HUES48 (cell line): ENCODE measurements at regions not wholly inside any gene's neighbourhood (a gene's known extent, or its start where the extent isn't known, plus 50 kb on each side); places are given as distances from the start of the nearest gene placed in this dataset.

Experiments used
- H3K27ac ChIP-seq: one replicate; pipeline ENCODE4 v1.7.0; 2013; ENCODE audit warnings: low read depth, low read length, inconsistent platforms
- H3K27me3 ChIP-seq: 2 replicates; pipeline ENCODE4 v1.6.1; 2013; ENCODE audit warnings: mild to moderate bottlenecking, low read length; ENCODE audit not compliant: control insufficient read depth, insufficient read depth
- H3K36me3 ChIP-seq: 2 replicates; pipeline ENCODE4 v1.6.1; 2013; ENCODE audit warnings: low read length; ENCODE audit not compliant: control insufficient read depth, insufficient read depth
- H3K4me1 ChIP-seq: 2 replicates; pipeline ENCODE4 v1.6.1; 2013; ENCODE audit warnings: mild to moderate bottlenecking, low read length; ENCODE audit not compliant: control insufficient read depth, insufficient read depth
- H3K4me3 ChIP-seq: 2 replicates; pipeline ENCODE4 v1.5.1; 2013; ENCODE audit warnings: mild to moderate bottlenecking, low read depth, low read length
- H3K9ac ChIP-seq: 2 replicates; pipeline ENCODE4 v1.6.1; 2013; ENCODE audit warnings: mild to moderate bottlenecking, low read depth, low read length, moderate library complexity
- H3K9me3 ChIP-seq: 2 replicates; pipeline ENCODE4 v1.6.1; 2013; ENCODE audit warnings: low read length; ENCODE audit not compliant: control insufficient read depth, insufficient read depth

DNA sequence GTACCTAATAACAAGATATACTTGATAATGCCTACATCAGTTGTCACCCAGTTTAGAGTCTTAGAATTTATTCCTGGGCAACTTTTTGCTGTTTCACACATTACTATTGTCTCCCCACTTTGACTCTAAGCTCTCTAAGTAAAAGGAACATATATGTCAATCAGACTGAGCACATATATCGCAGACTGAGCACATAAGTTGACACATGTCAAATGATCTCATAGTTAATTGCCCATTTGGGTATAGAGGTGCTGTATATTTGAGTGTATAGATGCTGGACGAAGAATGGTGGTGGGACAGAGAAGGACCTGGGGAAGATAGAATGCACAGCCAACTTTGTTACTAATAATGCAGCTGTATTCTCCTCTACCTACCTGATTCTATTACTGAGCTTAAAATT, 746.0 kb upstream of the CDH2 start:
- Histone ChIP-seq H3K9ac (no peak overlapping the region), H3K4me3 (no peak overlapping the region), H3K27me3 (no peaks in the 10 kb centered on the region), H3K4me1 (no peaks in the 10 kb centered on the region), H3K27ac (no peak overlapping the region), H3K36me3 (no peaks in the 10 kb centered on the region), H3K9me3 (no peaks in the 10 kb centered on the region)

DNA sequence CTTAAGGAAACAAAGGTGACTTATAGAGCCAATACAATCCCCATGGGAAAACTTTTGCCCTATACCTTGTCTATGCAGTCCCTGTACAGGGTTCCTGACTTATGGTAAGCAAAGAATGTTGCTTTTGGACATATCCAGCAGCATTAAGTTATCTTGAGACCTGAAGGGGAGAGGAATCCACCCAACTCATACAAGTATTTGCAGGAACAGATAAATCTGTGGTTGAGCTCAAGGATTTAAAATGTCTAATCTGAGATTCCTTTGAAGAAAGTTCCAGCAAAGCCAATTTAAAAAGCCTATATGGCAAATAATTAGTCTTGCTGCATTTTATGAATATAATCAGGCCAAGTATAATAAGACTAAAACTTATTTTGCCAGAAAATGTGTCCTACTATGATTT, 739.5 kb upstream of the CDH2 start:
- no peaks in the 10 kb centered on the region for H3K9me3 ChIP-seq
- no peaks in the 10 kb centered on the region for H3K36me3 ChIP-seq
- no peaks in the 10 kb centered on the region for H3K27me3 ChIP-seq
- peaks cover 6% of the 10 kb centered on the region; the same call in 1 of the 2 replicates for H3K4me1 ChIP-seq
- no peak overlapping the region for H3K27ac ChIP-seq
- no peak overlapping the region for H3K9ac ChIP-seq
- H3K4me3 ChIP-seq, result no peak overlapping the region

DNA sequence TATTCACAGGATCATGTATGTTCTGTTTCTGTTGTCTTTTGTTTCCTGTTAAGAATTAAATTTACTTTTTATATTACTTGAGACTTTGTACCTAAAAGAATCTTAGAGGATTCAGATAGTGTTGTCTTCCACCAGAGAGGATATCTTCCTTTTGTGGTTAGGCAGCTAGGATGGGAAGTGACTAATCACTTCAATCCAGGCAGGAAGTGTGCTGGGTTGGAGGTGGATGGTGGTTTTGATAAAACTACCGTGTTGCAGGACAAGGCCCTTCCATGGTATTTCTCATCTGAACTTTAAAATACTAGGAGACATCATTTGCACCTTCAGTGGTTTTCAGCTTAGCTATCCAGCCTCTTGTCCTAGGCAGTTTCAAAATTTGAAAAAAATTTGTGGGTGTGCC, 728.6 kb upstream of the CDH2 start:
- Histone ChIP-seq H3K9ac (no peak overlapping the region), H3K4me1 (peaks cover 10% of the 10 kb centered on the region), H3K27ac (no peak overlapping the region), H3K9me3 (no peaks in the 10 kb centered on the region), H3K36me3 (no peaks in the 10 kb centered on the region), H3K27me3 (no peaks in the 10 kb centered on the region), H3K4me3 (no peak overlapping the region)

DNA sequence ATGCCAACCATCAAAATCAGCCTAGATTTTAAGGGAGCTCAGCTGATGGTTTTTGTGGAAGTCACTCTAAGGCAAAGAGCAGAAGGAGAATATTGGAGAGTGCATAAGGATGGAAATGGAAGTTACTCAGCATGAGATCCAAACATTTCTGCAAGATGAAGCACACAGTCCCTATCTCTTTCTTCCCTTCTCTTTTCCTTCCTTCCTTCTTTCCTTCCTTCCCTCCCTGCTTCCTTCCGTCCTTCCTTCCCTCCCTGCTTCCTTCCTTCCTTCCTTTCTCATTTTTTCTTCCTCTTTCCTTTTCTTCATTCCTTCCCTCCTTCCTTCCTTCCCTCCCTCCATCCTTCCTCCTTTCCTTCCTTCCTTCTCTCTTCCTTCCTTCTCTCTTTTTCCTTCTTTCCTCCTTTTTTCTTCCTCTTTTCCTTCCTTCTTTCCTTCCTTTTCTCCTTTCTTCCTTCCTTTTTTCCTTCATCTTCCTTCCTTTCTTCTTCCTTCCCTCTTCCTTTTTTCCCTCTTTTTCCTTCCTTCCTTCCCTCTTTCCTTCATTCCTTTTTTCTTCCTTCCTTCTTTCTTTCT, 727.9 kb upstream of the CDH2 start:
- Histone ChIP-seq H3K36me3 (no peaks in the 10 kb centered on the region), H3K27ac (no peak overlapping the region), H3K27me3 (no peaks in the 10 kb centered on the region), H3K9me3 (no peaks in the 10 kb centered on the region), H3K4me3 (no peak overlapping the region), H3K9ac (no peak overlapping the region), H3K4me1 (peaks cover 10% of the 10 kb centered on the region)

DNA sequence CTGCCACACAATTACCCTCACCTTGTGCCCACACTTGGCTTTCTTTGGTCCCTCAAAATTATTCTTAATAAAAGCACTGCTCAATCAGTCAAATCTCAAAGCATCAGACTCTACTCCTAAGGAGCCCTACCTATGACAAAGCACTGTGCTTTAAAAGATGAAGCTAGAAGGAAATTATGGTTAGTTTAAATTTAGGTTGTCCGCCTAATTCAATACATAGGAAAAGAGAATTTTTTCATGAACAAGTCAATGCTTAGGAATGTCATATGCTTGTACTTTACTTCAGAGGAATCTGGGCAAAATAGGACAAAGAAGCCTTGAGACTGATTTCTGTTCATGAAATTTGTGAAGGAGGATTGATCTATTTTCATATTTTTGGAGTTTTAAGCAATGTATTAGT, 726.4 kb upstream of the CDH2 start:
- H3K9ac ChIP-seq, result no peak overlapping the region
- H3K4me3 ChIP-seq, result no peak overlapping the region
- no peaks in the 10 kb centered on the region for H3K36me3 ChIP-seq
- H3K9me3 ChIP-seq, result no peaks in the 10 kb centered on the region
- no peak overlapping the region for H3K27ac ChIP-seq
- H3K27me3 ChIP-seq, result no peaks in the 10 kb centered on the region
- H3K4me1 ChIP-seq, result no peaks in the 10 kb centered on the region

DNA sequence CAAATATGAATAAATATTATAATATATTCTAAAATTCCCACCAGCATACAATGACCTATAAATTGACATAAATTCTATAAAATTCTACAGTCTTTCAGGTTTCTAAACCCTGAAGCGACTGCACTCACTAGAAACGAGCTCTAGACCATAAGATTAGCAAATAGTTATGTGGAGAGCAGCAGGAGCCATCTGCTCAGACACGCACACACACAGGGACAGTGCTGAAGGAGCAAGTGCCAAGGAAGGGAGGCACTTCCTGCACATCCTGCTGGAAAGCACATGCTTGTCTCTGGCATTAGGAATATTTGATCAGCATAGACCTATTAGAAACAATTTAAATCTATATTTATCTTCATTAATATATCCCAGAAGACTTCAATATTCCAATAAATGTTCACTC, 713.9 kb upstream of the CDH2 start:
- Histone ChIP-seq H3K4me3 (no peak overlapping the region), H3K9me3 (no peaks in the 10 kb centered on the region), H3K36me3 (no peaks in the 10 kb centered on the region), H3K4me1 (no peaks in the 10 kb centered on the region), H3K27me3 (no peaks in the 10 kb centered on the region), H3K9ac (no peak overlapping the region), H3K27ac (no peak overlapping the region)

DNA sequence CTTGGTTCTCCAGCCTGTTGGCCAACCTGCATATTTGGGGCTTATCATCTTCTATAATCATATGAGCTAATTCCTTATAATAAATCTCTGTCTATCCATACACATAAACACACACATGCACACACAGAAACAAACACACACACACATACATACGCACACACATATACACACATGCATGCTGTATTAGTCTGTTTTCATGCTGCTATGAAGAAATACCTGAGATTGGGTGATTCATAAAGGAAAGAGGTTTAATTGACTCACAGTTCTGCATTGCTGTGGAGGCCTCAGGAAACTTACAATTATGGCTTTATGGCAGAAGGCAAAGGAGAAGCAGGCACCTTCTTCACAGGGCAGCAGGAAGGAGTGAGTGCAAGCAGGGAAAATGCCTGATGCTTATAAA, 707.4 kb upstream of the CDH2 start:
- Histone ChIP-seq H3K9me3 (no peaks in the 10 kb centered on the region), H3K4me1 (no peaks in the 10 kb centered on the region), H3K36me3 (no peaks in the 10 kb centered on the region), H3K9ac (no peak overlapping the region), H3K27ac (no peak overlapping the region), H3K4me3 (no peak overlapping the region), H3K27me3 (no peaks in the 10 kb centered on the region)

DNA sequence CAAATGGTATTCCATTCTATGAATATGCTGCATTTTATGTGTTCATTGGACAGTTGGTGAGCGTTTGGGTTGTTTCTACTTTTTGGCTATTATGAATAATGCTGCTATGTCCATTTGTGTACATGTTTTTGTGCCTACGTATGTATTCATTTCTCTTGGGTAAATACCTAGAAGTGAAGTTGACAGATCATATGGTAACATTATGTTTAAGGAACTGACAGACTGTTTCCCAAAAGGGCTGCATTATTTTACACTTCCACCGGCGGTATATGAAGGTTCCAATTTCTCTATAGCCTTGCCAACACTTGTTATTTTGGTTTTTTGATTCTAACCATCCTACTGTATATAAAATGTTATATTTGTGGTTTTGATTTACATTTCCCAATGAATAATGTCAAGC, 703.9 kb upstream of the CDH2 start:
- no peaks in the 10 kb centered on the region for H3K4me1 ChIP-seq

DNA sequence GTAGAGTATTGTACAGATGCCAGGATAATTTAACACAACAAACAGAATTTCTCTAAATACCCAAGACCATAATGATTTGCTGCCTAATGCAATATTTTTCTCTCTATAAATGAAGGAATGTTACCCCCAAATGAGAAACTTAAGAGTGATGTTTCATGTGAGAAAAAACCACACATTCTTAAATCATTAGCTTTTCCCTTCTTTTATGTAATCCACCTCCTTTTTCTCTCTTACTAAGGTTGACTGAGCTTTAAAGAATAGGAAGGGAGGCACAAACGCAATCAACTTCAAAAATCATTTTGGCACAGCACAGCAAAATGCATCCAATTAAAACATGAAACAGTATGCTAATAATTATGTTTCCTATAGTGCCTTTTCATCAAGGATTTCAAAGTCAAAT, 698.1 kb upstream of the CDH2 start:
- no peaks in the 10 kb centered on the region for H3K9me3 ChIP-seq
- H3K36me3 ChIP-seq, result no peaks in the 10 kb centered on the region
- no peak overlapping the region for H3K9ac ChIP-seq
- H3K27me3 ChIP-seq, result no peaks in the 10 kb centered on the region
- H3K4me3 ChIP-seq, result no peak overlapping the region
- no peak overlapping the region for H3K27ac ChIP-seq
- no peaks in the 10 kb centered on the region for H3K4me1 ChIP-seq

More for the DNA sequence above, 703.9 kb upstream of the CDH2 start:
- Histone ChIP-seq H3K9ac (no peak overlapping the region), H3K9me3 (no peaks in the 10 kb centered on the region), H3K4me3 (no peak overlapping the region), H3K27me3 (no peaks in the 10 kb centered on the region), H3K36me3 (no peaks in the 10 kb centered on the region), H3K27ac (no peak overlapping the region)

DNA sequence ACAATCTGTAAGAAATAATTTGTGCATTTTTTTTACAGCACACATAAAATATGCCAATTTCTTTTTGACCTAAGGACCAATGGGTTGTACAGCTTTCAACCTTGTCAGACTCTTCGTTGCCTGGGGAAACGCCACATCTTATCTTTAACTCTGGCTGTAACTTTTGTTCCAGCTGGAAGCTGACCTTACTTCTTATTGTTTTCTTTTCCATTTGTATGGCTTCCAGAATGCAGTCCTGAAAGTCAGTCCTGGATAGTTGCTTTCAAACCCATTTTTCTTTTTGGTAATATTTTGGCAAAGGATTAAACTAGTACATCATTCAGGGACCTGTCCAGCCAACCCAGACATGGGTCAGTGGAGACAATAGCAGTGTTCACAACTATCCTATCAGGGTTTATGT, 686.5 kb upstream of the CDH2 start:
- Histone ChIP-seq H3K9ac (no peak overlapping the region), H3K27ac (no peak overlapping the region), H3K36me3 (no peaks in the 10 kb centered on the region), H3K4me3 (no peak overlapping the region), H3K4me1 (no peaks in the 10 kb centered on the region), H3K27me3 (no peaks in the 10 kb centered on the region), H3K9me3 (no peaks in the 10 kb centered on the region)

DNA sequence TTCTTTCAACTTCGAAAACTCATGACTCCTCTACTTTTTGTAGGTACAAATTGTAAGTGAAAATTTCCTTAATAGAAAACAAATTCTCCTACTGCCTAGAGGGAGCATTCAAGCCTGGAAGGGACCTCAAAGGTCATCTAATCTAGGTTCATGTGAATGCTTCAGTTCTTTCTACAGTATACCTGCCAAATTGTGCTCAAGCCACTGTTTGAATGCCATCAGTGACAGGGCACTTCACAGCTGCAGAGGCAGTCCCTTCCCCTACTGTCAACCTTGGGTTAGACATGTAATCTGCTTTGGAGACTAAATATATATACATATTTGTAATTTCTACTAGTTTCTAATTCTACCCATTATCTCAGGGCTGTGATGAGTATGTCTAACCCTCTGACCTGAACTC, 681.3 kb upstream of the CDH2 start:
- Histone ChIP-seq H3K4me3 (no peak overlapping the region), H3K27ac (no peak overlapping the region), H3K36me3 (no peaks in the 10 kb centered on the region), H3K4me1 (no peaks in the 10 kb centered on the region; the same call in 1 of the 2 replicates), H3K9ac (no peak overlapping the region), H3K9me3 (no peaks in the 10 kb centered on the region), H3K27me3 (no peaks in the 10 kb centered on the region)

DNA sequence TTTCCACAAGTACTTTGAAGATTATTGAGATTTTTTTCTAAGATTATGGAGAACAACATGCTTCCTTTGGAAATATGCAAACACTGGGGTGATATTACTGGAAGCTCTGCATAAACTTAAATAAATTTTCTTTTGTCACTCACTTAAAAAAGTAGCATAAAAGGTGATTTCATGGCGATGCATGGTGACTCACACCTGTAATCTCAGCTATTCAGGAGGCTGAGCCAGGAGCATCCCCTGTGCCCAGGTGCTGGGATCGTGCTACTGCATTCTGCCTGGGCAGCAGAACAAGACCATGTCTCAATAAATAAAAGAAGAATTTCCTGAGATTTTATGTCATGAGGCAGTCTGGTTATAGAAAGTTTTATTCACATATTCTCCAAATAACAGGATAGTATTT, 679.1 kb upstream of the CDH2 start:
- Histone ChIP-seq H3K4me3 (no peak overlapping the region), H3K4me1 (no peaks in the 10 kb centered on the region; the same call in 1 of the 2 replicates), H3K27ac (no peak overlapping the region), H3K9ac (no peak overlapping the region), H3K9me3 (no peaks in the 10 kb centered on the region), H3K27me3 (no peaks in the 10 kb centered on the region), H3K36me3 (no peaks in the 10 kb centered on the region)
